SH-SY5Y (cell line): ENCODE measurements at regions not wholly inside any gene's neighbourhood (a gene's known extent, or its start where the extent isn't known, plus 50 kb on each side); places are given as distances from the start of the nearest gene placed in this dataset.

Experiments
- GATA2 ChIP-seq: IDR thresholded peaks from 2 replicates; pipeline ENCODE4 v1.6.1; 2011; ENCODE audit warnings: mild to moderate bottlenecking, low read depth, low read length
- GATA3 ChIP-seq: IDR thresholded peaks from 2 replicates; pipeline ENCODE4 v1.6.1; 2011; ENCODE audit warnings: low read depth, mild to moderate bottlenecking, low read length, moderate library complexity

DNA sequence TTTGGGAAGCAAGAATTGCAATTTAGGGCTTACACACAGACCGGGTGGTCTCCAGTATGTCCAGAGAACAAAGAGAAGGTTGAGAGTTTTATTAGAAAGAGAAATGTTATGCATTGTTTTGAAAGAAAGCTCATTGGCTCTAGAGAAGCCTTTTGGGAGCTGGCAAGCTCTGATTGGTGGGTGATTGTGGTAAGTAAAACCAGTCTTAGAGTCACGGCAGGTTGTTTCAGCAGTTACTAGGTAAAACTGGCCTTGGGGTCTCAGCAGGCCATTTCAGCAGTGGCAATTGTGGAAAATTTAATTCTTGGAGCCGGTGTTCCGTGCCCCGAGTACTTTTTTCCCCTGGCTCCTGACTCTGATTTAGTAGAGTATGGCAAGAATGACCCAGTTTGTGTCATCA lies 78.1 kb downstream of the MRPL46 start:
- TF ChIP-seq GATA2 (no peak), GATA3 (no peak)
